HG02678 (cell line): ENCODE measurements at regions not wholly inside any gene's neighbourhood (a gene's known extent, or its start where the extent isn't known, plus 50 kb on each side); places are given as distances from the start of the nearest gene placed in this dataset.
"Not testable (repeated sequence)": the region's sequence is repeated elsewhere in the genome, so short reads cannot be mapped to it uniquely, and the experiment has no call there.

Source experiments
- ATAC-seq: cut with Tn5 transposase; IDR thresholded peaks from one replicate; pipeline ENCODE4 v1.9.1; 2021; ENCODE audit warnings: mild to moderate bottlenecking, moderate library complexity; ENCODE audit not compliant: unreplicated experiment

DNA sequence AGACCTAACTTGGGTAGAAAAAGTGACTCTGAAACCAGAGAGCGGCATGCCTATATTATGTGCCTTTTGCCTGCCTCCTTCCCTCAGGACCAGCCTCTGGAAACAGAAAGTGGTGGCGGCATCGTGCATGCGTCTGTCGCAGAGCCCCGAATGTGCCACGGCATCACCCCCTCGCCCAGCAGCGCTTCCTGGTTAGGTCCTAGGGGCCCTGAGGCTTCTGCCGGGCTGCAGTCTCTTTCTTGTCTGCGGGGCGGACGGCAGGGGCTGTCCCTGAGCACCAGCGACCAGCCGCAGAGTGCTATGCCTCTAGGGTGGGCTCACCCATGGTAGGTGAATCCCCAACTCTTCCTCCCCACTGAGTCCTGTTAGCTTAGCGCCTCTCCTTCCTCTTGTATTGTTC is 68.7 kb downstream of the VSIG4 start:
- ATAC-seq, result no peak

DNA sequence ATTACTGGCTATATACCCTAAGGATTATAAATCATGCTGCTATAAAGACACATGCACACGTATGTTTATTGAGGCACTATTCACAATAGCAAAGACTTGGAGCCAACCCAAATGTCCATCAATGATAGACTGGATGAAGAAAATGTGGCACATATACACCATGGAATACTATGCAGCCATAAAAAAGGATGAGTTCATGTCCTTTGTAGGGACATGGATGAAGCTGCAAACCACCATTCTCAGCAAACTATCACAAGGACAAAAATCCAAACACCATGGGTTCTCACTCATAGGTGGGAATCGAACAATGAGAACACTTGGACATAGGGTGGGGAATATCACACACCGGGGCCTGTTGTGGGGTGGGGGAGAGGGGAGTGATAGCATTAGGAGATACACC is 72.7 kb downstream of the VSIG4 start:
- ATAC-seq, result not testable (repeated sequence)

DNA sequence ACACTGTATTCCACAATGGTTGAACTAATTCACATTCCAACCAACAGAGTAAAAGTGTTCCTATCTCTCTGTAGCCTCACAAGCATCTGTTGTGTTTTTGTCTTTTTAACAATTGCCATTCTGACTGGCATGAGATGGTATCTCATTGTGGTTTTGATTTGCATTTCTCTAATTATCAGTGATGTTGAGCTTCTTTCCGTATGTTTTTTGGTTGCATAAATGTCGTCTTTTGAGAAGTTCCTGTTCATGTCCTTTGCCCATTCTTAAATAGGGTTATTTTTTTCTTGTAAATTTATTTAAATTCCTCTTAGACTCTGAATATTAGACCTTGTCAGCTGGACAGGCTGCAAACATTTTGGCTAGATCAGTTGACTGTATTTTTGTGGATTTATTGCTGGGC is 78.2 kb downstream of the VSIG4 start:
- ATAC-seq, result no peak

DNA sequence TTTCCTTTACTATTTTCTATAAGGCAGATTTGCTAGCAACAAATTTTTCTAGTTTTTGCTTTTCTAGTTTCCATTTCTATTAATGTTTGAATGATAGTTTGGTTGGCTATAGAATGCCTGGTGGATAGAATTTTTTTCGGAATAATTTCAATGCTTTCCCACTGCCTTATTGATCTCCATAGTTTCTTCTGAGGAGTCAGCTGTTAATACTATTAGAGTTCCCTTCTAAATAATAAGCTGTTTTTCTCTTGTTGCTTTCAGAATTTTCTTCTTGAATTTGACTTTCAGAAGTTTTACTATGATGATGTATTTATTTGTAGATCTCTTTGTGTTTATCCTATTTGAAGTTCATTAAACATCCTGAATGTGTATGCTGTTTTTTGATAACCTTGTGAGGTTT is 91.8 kb downstream of the VSIG4 start:
- ATAC-seq, result no peak

DNA sequence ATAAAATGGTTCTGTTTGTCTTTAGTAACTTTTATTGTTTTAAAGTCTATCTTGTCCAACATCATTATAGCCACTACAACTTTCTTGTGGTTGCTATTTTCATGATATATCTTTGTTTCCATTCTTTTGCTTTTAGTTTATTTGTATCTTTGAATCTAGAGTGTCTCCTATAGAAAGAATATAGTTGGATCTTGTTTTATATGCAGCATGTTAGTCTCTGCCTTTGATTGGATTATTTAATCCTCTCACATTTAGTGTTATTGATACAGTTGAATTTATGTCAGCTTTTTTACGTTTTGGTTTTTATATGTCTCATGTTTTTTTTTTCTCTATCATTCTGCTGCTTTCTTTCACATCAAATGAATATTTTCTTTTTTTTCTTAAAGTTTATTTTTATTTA is 98.1 kb downstream of the VSIG4 start:
- ATAC-seq, result no peak

DNA sequence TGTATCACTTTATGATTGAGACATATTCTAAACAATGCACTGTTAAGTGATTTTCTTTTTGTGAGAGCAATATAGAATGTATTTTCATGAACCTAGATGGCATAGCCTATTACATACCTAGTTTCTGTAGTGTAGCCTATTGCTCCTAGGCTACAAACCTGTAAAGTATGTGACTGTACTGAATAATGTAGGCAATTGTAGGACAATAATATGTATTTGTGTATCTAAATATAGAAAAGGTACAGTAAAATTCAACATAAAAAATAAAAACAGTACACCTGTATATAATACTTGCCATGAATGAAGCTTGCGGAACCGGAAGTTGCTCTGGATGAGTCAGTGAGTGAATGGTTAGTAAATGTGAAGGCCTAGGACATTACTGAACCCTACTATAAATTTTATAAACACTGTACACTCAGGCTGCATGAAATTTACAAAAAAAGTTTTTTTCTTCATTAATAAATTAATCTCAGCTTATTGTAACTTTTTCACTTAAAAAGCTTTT is 106.7 kb downstream of the VSIG4 start:
- ATAC-seq, result no peak

DNA sequence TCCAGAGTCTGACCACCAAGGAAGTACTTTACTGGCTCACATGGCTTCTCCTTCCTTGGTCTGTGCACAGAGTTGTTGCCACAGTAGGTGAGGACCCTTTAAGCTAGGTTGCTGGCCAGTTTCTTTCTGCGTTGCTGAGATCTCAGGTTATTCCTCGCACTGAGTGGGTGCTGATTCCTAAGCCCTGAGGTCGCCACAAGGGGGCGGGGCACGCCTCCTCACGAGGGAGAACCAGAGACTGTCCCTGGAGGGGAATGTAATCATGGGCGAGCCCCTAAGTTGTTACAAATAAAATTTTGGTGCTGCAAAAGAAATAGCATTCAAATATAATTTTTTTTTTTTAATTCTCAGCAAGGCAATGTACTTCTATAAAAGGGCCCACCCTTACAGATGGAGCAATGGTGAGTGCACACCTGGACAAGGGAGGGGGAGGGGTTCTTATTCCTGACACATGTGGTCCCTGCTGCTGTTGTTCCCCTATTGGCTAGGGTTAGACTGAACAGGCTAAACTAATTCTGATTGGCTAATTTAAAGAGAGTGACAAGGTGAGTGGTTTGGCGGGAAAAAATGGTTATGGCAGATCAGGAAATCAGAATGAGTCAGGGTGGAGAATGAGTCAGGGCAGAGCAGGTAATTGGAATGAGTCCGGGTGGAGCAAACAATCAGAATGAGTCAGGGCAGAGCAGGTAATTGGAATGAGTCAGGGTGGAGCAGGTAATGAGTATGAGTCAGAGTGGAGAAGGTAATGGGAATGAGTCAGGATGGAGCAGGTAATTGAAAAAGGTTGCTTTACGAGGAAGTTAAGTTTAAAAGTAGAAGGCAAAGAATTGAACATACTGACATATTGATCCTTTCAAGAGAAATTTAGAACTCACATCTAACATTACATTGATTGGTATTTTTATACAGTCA is 107.5 kb downstream of the VSIG4 start:
- ATAC-seq, result no peak

DNA sequence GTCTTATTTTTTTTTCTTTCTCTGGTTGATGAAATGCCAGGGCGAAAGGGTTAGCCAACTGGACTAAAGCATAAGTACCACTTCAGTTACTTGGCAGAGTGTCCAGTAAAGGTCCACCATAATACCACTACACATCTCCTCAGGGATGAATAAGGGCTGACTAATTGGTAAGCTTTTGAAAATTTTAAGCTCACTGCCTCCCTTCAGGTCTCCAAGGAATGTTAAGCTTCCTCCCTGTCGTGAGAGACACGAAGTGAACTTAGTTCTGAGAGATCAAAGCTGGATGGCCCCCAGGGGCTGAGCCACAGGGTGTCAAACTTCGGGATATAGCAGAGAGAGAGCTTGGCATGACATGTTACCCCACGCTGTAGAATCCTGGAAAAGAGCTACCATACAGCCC is 111.4 kb downstream of the VSIG4 start:
- ATAC-seq, result no peak

DNA sequence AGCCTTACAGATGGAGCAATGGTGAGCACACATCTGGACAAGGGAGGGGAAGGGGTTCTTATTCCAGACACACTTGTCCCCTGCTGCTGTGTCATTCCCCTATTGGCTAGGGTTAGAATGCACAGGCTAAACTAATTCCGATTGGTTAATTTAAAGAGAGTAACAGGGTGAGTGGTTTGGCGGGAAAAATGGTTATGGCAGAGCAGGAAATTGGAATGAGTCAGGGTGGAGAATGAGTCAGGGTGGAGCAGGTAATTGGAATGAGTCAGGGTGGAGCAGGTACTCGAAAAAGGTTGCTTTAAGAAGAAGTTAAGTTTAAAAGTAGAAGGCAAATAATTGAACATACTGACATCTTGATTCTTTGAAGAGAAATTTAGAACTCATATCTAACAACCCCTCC is 112.5 kb downstream of the VSIG4 start:
- ATAC-seq, result not testable (repeated sequence)

DNA sequence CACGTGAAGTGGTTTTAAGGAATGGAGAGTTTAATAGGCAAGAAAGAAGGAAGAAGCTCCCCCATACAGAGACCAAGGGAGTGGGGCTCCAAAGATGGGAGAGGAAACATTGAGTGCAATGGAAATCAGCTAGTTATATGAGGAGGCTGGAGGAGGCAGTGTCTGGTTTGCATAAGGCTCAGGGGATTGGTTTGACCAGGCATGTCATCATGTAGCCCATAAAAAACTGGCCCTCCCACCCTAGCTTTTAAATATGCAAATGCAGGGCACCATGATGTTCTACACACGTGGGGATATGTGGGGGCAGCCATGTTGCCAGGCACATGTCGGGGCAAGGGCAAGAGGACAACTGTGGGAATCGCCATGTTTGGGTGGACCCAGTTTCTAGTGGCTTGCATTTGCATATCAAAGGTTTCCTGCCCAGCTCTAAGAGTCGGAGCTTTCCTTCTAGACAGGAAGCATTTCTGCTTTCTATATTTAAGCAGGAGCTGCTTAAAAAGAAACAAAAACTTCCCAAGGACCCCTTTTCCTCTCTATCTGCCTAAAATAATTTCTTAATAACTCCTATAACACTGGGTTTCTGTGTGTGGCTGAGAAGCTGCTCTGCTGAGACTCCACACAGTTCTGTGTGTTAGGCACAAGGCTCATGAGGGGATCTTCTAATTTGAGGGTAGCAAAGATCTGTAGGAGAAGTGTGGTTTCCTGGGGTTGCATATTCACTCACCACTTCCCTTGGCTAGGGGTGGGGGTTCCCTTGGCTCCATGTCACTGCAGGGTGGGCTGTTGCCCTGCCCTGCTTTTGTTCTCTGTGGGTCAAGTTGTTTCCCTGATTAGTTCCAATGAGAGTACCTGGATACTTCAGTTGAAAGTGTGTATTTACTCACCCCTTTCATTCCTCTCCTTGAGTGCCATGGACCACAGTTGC is 113.5 kb downstream of the VSIG4 start:
- ATAC-seq, result peak; percentile 67

DNA sequence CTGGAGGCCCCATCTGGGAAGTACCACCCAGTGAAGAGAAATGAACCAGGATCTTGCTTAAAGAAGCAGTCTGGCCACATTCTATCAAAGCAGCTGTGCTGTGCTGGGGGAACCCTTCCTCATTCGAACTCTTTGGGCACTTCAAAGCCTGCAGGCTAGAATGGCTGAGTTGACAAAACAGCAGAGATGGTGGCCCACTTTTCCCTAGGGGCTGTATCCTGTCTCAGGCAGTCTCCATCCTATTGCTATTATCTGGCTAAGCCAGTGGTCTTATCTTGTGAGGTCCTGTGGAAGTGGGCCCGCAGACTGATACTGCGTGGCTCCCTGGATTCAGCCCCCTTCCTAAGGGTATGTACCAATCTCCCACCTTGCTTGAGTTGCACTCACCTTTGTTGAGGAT is 114.3 kb downstream of the VSIG4 start:
- ATAC-seq, result no peak

DNA sequence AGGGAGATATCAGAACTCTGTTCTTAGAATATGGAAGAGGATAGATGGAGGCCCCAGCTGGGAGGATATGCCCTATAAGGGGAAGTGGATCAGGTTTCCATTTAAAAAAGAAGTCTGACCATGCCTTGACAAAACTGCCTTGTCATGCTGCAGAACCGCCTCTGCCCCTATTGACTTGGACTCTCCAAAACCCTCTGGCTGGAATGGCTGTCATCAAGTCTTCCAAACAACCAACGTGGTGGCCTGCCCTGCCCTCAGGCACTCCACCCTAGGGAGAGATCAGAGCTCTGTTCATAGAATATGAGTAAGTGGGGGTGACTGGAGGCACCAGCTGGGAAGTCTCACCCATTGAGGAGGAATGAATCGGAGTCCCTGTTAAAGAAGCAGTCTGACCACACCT is 114.9 kb downstream of the VSIG4 start:
- no peak for ATAC-seq

DNA sequence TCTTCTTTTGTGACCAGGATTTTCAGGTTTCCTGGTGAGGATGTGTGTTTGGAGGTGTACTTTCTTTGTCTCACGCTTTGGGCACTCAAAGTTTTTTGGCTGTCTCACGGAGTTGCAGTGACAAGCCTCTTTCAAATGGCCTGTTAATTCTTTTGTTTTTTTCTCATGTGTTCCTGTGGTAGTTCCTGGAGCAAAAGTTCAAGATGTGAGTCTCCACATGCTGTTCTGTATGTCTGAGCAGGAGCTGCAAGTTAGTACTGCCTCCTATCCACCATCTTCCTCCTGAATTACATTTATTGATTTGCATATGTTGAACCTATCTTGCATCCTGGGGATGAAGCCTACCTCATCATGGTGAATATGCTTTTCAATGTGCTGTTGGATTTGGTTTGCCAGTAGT is 118.5 kb downstream of the VSIG4 start:
- no peak for ATAC-seq

DNA sequence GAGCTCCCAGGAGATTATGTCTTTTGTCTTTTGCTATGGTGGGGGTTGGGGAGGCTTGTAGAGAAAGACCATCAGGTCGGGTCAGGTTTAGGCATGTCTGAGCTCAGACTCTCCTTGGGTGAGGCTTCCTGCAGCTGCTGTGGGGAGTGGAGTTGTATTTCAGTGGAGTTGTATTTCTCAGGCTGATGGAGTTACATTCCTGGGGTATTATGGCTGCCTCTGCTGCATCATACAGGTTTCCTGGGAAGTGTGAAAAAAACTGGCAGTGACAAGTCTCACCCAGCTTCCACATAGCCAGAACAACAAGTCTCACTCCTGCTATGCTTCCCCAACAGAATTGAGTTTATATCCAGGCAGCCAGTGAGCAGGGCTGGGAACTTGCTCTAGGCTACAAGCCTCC is 119.3 kb downstream of the VSIG4 start:
- no peak for ATAC-seq

DNA sequence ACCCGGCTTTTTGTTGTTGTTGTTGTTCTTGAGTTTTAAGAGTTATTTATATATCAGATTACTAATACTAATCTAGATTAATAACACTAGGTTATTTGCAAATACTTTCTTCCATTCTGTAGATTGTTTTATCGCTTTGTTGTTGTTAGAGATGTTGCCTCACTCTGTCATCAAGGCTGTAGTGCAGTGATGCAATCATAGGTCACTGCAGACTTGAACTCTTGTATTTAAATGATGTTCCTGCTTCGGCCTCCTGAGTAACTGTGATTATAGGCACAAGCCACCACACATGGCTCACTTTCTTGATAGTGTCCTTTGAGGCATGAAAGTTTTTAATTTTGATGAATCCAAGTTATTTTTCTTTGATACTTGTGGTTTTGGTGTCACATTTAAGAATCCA is 129.0 kb downstream of the VSIG4 start:
- no peak for ATAC-seq

DNA sequence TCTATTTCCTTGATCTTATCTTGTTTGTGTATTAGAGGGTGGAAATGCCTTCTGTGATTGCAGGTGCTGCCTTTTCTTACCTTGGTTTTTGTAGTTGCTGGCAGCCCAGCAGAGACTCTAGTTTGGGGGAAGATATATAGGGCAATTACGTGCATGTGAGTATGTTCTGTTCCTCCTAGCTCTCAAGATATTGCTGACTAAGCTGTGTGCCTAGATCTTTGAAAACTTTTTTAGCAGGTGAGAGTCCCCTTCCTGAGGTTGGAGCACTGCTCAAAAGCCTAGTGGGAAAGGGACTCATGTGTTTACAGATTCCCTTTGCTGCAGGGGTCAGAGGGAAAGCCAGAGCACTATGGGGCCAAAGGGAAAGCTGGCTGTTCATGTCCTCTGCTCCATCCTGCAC is 136.1 kb downstream of the VSIG4 start:
- no peak for ATAC-seq

DNA sequence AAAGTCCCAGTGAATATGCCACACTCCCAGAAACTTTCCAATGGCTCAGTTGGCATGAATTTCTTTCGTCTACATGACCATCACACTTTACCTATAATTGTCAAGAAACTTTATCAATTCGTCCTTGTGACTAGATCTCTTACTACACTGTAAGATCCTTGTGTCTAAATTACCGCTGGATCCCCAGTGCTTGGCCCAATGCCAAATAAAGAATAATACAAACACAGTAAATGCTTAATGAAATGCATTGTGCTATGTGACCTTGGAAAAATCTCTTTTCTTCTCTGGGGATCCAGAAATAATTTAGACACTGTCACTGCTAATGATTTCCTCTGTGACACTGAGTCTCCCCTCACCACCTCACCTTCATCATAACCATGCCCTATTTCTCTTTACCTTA is 137.9 kb downstream of the VSIG4 start:
- no peak for ATAC-seq

DNA sequence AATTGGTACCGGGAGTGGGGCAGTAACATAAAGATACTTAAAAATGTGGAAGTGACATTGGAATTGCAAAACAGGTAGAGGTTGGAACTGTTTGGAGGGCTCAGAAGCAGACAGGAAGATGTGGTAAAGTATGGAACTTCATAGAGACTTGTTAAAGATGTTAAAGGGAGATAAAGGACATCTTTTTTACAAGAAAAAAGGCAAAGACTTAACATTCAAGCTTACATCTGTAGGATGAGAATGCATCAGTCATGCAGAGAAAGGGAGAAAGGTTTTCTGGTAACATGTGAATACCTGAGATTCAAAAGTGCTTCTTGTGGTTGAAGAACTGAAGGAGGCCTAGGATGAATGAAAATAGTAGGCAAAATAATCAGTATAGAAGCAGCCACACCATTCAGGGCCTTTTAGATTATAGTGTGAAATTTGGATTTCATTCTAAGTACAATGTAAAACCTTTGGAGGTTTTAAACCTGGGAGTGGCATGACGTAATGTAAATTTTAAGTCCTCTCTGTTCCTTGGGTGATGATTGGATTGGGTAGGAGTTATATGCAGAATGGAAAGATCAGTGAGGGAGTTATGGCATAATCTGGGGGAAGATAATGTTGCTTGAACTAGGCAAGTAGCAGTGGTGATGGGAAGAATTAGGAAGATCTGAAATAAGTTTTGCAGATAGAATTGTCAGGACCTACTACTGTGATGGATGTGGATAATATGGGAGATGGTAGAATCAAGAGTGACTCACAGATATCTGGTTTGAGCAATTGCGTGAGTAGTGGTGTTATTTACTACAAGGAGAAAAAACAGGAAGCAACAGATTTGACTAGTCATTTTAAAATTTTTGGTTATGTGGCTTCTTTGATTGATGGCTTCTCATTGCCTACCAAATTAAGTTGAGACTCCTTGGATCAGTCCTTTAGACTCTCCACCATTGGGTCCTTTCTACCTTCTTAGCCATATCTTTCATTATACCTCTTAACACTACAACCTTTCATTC is 138.7 kb downstream of the VSIG4 start:
- no peak for ATAC-seq

DNA sequence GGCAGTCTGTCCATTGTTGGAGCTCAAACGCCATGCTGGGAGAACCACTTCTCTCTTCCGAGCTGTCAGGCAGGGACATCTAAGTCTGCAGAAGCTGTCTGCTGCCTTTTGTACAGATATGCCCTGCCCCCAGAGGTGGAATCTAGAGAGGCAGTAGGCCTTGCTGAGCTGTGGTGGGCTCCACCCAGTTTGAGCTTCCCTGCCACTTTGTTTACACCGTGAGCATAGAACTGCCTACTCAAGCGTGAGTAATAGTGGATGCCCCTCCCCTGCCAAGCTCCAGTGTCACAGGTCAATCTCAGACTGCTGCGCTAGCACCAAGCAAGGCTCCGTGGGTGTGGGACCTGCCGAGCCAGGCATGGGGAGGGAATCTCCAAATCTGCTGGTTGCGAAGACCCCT is 145.7 kb downstream of the VSIG4 start:
- ATAC-seq, result no peak

DNA sequence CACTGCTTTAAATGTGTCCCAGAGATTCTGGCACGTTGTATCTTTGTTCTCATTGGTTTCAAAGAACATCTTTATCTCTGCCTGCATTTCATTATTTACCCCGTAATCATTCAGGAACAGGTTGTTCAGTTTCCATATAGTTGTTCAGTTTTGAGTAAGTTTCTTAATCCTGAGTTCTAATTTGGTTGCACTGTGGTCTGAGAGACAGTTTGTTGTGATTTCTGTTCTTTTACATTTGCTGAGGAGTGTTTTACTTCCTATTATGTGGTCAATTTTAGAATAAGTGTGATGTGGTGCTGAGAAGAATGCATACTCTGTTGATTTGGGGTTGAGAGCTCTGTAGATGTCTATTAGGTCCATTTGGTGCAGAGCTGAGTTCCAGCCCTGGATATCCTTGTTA is 148.1 kb downstream of the VSIG4 start:
- ATAC-seq, result not testable (repeated sequence)
